ENCODE measurements at regions not wholly inside any gene's neighbourhood (a gene's known extent, or its start where the extent isn't known, plus 50 kb on each side); places are given as distances from the start of the nearest gene placed in this dataset.

DNA sequence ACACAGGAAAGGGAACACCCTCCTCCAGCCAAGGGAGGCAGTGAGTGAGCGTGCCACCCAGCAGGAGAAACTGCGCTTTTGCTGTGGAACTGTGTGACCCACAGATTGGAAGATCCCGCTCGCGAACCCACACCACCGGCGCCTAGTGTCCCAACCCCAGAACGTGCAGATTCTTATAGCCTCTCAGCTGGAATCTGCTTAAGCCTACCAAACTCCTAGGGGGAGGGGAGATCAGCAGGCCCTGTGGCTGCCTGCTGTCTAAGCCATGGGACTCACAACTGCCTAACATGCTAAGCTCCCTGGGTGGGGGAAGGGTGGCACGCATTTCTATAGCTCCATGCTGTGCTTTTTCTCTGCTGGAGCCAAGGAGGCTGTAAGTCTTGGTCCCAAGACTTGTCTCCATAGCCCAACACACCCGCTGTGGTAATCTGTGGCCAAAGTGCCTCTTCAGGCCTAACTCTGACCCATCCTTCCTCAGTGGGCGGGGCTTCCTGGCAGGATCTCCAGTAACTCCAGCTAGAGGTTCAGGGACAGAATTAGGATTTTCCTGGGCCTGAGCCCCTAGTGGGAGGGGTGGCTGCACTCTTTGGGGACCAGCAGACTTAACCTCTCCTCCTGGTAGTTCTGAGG, 485.0 kb downstream of the TAF11L14 start:
- no peak for DNase-seq

DNA sequence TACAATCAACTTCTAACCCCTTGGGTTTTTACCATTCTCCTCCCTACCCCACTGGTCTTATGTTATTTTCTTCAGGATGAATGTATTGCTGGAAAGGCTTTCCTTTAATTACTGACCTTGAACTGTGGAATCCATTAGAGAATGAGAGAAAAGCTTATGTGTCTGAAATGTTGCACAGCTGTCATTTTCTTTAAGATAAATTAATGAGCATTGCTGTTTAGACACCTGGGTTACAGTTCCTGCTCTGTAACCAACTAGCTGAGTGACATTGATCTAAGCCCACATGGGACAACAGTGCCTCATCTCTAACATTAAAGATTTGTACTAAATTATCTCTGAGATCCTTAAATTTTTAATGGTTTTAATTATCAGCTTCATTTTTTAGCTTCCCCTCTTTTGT, 507.0 kb downstream of the TAF11L14 start:
- no peak for DNase-seq

DNA sequence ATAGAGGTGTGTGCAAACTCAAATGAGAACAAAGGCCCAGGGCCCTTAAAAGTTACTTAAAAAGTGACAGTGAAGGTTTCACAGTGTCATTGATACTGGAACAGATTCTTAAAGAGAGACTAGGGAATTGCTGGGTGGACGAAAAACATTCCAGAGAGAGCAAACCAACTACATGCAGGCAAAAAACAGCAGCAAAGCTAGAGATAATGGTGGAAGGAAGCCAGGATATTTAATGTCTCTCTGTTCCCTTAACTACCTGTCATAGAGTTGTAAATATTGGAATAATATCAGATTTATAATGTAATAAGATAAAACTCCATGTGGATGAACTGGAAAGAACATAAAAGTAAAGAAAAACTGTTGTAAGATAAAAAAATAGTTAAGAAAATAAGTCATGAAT, 508.6 kb downstream of the TAF11L14 start:
- no peak for DNase-seq

DNA sequence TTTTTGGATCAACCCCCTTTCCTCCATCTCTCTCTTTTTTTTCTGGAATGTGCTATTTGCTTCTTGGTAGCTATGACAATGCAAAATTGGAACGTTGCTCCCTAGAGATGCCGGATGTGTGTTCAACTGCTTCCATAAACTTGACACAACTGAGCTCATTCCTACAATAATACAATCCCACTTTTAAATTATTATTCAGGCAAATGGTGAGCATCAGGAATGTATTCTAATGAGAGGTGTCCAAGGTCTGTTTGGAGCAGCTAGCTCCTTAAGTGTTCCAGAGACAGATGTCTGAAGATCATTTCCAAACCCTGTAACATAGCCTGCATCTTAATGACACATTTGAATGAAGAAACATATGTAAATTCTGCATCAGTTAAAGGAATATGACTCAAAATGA, 518.4 kb downstream of the TAF11L14 start:
- DNase-seq = no peak

DNA sequence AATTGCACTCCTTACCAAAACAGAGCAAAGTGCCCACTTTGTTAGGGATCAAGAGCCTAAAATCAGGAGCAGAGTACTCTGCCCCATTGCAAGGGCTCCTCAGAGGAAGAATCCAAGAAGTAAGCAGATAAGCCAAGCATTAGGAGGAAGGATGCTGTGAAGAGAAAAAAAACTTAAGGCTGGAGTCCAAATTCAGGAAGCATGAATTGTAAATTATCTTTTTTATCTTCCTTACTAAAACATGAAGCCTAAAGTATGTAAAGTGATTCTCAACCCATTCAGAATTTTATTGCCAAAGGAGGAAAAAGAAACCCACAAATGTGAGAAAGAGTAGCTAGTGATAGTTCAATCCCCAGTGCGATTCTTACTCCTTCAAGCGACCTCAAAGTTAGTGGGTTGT, 523.9 kb downstream of the TAF11L14 start:
- no peak for DNase-seq

DNA sequence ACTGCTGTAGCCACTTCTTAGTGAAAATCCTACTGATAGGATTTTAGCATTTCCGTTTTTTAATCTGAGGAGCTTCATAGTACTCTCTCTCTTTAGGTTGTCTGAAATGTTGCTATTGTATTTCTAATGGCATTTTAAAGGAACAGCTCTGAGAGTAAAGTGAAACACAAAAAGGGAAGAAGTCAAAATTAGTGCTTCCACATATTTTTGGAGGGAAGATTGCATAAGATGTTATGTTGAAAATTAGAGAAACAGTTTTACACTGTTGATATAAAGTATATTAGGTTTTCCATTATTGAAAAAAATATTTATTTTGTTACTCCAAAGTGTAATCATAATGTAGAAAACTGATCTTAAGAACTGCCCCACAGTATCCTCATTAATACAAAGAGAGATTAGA, 525.1 kb downstream of the TAF11L14 start:
- no peak for DNase-seq

DNA sequence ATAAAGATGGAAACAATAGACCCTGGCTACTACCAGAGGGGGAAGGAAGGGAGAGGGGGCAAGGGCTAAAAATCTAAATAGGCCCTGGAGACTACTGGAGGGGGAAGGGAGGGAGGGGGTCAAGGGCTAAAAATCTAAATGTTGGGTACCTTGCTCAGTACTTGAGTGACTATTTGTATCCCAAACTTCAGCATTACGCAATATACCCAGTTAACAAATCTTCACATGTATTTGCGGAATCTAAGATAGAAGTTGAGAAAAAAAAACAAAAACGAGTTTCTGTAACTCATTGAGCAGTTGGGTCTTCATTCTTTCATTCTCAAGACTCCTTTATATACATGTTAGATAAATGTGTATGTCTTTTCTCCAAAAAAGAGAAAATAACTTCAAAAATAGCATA, 537.4 kb downstream of the TAF11L14 start:
- no peak for DNase-seq

DNA sequence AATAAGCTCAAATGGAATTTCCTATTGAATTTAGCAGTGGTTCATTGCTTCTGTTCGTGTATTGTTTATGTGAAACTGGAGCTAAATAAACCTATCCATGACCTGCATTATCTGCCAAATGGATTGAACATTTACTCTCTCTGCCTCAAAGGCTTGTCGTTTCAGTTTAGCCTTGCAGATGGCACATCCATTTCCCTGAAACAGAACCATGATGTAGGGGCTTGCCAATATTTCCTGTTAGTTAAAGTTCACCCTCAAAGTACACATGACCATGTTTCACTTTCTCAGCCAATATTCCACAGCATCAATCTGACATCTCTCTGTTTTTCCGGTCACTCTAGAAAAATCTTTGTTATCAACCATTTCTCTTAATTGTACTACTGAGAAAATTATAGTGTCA, 545.3 kb downstream of the TAF11L14 start:
- no peak for DNase-seq

DNA sequence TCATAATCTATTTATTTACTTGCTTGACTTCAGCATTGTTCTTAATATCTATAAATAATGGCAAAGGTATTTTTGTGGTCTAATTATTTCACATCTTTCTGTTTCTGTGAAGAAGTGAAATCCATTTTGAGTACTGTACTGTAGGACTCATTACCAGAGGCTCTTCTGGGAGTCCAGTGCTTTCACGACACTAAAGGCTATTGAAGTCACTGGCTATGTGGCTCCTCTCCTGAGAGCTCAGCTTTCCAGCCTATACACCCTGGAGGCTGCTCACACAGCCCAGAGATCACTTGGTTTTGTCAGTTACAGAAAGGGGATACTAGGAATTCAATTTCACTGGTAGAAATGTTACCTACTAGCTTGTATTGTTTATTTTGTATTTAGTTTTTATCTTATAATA, 547.3 kb downstream of the TAF11L14 start:
- DNase-seq = no peak

DNA sequence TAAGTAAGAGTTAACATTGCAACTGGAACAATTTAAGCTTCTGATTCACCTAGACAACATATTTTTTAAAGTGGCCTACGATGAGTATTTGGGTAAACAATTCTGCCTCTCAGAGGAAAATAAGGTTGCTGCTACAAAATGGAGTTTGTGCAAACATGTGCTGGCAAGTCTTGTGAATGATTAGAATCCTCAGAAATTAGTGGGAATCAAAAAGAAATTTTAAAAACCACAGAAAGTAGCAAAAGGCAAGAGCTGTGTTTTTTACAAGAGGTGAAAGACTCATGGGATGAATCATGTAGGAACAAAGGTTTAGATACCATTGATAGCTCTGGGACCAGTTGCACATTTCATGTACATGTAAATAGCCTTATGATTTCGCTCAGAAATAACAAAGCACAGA, 561.6 kb downstream of the TAF11L14 start:
- DNase-seq = no peak

DNA sequence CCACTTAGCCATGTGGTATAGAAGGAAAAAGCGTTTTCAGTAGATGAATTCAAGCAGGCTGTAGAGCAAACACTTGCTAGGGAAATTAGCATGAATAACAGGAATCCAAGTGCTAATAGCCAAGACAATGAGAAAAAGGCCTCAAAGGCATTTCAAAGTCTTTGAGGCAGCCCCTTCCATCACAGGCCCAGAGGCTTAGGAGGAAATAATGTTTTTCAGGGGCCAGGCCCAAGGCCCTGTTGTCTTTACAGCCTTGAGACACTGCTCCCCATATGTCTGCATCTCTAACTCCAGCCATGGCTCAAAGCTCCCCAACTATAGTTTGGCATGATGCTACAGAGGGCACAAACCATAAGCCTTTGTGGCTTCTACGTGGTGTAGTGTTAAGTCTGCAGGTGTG, 563.5 kb downstream of the TAF11L14 start:
- no peak for DNase-seq

DNA sequence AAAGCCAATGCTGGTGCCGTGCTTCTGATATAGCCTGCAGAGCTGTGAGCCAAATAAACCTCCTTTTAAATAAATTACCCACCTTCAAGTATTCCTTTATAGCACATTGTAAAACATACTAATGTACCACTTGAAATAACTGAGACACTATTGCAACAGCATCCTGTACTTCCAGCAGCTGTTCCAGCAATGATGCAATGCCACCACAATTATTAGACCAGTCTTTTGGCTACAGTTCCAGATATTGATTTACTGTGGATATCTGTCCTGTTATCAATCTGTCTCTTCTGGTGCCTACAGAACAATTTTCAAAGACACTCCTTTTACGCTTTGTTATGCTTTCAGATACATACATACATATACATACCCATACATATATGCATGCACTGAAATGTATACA, 567.9 kb downstream of the TAF11L14 start:
- DNase-seq = no peak

DNA sequence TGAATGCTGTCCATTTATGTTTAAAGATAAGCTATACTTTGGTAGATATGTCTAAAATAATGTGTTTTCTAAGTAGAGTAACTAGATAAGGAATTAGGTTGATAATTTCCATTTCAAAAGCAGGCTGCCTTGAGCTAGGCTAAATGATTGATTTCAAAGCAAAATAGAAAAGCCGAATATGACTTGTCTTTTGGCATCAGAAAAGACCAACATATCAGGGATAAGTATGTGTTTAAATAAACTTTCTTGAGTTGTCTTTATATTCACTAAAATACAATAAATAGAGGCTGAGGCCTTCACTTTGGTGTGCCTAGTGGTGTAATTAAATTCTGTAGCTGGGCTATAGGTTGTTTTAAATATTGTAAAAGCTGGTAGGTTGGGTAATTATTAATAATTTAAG, 569.0 kb downstream of the TAF11L14 start:
- no peak for DNase-seq

DNA sequence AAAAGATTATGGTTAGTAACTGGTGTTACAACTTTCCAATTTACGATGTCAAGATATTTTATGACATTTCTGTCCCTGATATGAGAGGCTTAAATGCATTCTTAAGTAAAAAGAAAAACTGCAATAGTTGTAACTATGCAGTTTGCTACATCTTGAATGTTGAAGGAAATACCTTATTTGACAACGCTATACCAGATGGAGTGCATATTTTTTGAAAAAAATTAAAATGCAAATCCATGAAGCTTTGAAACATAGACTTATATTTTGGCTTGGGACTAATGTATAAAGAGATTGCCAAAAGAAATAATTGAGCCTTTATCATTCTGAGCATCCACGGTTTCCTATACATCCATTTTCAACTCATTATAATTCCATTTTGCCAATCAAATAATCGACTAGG, 579.4 kb downstream of the TAF11L14 start:
- DNase-seq = no peak

DNA sequence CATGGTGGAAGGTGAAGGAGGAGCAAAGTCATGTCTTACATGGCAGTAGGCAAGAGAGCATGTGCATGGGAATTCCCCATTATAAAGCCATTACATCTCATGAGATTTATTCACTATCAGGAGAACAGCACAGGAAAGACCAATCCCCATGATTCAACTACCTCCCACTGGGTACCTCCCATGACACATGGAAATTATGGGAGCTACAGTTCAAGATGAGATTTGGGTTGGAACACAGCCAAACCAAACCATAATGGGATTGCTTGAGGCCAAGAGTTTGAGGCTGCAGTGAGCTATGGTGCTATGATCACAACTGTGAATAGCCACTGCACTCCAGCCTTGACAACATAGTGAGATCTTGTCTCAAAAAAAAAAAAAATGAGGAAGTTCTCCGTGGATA, 581.8 kb downstream of the TAF11L14 start:
- no peak for DNase-seq

DNA sequence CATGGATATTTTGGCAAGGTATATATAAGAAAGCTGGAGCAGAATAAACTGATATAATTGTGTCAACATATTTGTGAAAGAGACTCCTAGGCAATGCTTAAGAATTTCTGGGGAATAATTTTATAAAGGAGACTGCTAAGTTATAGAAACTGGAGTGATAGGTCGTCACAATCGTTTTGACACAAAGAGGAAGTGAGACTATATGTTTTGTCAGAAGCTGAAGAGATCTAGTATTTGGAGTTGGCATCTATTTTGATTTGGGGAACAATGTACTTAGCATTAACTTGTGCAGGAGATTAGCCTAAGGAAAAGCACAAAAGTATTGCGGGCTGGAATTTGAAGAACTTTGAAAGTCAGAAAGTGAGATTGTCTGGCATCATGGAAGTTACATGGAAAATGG, 582.5 kb downstream of the TAF11L14 start:
- no peak for DNase-seq

DNA sequence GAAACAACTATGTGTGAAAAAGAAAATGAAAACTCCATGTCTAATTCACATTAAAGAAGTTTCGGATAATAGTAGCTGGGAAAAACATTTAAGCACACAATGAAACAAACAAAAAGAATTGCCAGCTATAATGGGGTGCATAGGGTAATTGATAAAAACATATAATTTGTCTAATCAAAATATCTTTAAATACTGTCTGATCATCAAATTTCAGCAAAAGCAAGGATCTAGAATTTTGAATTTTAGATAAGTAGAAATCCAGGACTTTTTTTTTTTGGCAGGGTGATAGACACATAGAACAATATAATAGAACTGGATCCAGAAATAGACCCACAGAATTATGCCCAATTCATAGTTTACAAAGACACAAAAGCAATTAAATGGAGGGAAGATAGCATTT, 585.0 kb downstream of the TAF11L14 start:
- DNase-seq = no peak

DNA sequence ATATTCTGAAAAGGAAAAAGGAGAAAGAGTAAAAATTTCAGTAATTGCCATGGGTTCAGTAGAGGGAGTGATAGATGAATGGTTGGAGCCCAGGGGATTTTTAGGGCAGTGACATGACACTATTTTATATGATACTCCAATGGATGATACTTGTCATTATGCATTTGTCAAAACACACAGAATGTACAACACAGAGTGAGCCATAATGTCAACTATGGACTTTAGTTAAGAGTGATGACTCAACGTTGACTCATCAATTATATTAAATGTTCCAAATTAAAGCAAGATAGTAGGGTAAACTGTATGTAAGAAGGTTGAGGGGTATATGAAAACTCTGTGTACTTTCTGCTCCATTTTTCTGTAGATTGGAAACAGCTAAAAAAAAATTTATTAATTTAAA, 586.4 kb downstream of the TAF11L14 start:
- DNase-seq = no peak

DNA sequence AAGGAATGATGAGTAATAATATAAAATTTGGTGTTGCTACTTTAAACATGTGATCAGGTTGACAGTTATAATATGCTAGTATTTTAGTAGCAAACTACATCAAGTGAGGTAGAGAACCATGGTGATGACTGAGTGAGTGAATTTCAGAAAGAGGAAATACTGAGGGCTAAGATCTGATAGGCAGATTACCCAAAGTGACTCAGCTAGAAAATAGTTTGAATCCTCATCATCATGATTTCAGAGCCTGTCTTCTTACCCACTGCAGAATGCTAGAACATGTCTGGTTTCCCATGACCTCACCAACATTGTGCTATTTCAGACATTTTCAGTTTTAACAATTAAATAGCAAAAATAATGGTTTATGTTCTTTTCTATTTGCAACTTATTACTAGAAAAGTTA, 602.1 kb downstream of the TAF11L14 start:
- DNase-seq = no peak

DNA sequence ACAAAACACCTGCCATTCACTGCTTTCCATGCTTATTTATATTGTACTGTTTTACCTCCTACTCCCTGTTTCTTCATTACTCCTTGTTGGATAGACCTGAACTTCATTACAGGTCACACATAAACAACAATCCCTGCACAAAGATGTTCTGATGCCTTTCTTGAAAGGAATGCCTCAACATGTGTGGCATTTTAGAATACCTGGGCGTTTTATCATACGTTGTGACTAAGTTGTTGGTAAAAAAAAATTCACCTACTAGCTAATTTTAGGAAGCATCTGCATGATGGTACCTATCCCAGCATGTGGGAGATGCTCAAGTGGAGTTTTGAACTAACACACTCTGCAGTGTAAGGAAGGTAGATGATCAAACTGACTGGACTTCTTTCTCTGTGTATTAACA, 604.1 kb downstream of the TAF11L14 start:
- no peak for DNase-seq

DNA sequence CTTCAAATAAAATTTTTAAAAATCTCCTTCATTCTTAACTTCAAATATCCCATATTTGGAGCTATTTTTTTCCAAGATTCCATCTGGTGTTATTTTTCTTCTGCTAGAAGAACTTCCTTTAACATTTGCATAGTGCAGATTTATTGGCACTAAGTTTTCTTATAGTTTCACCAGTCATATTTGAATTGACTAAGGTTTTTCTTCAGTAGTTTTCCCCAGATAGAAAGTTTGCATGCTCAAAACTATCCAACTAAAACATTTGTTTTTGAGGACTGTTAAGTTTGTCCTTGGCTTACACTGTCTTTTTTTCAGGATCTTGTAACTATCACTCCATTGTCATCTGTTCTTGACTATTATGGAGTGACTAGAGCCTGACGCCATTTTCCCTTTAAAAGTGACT, 606.7 kb downstream of the TAF11L14 start:
- no peak for DNase-seq

DNA sequence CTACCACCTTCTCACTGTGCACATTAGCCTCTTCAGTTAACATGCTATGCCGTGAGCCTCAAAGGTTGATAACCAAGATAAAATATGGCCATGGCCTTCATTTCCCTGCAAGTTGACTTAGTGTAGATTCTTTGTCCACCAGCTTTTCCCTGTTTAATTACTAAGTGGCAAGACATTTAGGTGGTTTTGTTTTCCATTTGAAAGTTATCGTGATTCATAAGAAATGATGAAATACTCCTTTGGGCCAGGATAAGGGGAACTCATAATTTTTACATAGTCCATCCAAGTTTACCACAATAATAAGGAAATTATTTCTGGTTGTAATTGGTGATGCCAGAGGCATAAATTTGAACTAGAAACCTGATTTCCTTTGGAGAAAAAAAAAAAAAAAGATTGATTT, 609.6 kb downstream of the TAF11L14 start:
- no peak for DNase-seq

DNA sequence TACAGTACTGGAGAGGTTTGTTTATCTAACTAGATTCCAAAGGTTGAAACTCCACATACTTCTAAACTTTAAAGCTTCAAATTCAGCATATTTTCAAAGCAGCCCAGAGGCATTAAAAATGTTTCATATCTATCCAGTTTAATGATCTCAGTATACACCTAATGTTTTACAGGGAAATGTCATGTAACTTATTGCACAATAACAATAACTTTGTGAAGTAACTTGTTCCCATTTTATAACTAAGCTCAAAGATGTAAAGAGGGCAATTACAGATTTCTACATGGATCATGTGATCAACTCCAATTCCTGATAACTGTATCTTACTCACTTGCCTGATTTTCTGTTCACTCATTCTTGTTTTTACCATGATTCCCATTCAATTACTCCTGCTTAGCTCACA, 610.0 kb downstream of the TAF11L14 start:
- DNase-seq = no peak

DNA sequence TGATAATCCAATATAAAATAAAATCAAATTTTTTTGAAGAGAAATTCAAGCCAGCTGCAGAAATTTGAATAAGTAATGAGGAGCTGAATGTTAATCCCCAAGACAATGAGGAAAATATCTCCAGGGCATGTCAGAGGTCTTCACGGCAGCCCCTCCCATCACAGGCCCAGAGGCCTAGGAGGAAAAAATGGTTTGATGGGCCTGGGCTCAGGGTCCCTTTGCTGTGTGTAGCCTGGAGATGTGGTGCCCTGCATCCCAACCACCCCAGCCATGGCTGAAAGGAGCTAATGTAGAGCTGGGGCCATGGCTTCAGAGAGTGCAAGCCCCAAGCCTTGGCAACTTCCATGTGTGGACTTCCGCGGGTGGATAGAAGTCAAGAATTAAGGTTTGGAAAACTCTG, 618.3 kb downstream of the TAF11L14 start:
- DNase-seq = no peak

DNA sequence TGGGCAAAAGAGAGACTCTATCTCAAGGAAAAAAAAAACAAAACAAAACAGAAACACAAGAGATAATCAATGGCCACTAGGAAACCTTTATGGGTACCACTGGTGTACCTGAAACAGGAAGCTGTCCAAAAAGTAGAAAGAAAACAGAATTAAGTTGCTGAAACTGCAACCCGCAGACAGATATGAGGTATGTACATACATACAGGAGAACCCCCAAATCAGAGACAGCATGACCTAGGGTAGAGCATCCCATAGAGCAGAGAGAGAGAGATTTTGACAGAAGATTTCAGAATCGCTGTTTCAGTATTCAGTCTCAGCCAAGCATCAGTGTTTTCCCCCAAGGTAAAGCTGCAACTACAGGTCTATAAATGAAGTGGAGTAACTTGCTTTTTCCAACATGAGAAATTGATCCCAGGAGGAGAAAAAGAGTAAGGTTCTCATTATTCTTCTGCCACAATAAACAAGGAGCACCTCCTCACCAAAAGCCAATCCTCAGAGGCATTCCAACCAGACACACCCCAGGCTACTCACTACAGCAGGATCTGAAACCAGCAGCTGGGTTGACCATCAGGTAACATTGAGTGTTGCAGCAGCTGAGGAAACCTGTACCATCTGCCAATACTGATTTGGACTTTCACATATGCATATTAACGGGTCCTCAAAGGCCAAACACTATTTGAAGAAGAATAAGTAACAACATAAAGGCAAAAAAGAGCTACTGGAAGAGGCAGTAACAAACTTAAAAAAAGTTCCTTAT, 630.0 kb downstream of the TAF11L14 start:
- no peak for DNase-seq
